Psoas muscle (tissue), 7 donors: ENCODE measurements at regions not wholly inside any gene's neighbourhood (a gene's known extent, or its start where the extent isn't known, plus 50 kb on each side); places are given as distances from the start of the nearest gene placed in this dataset.

Experiments
- ATAC-seq, 4 donors: fragments of 200-7000 bp; cut with Tn5 transposase; one replicate each; pipeline ENCODE4 v1.9.1; 2020; ENCODE audit warnings: moderate library complexity in 3 of 4, mild to moderate bottlenecking in 2 of 4
- DNase-seq, 2 donors: peaks; one replicate each; pipeline ENCODE4 v3.0.0-alpha.2; 2020
- H3K27ac ChIP-seq: fragments of 200-600 bp; one replicate; pipeline ENCODE4 v1.8.0; 2022
- H3K27me3 ChIP-seq, 3 donors: fragments of 200-600 bp in 1 of 3; one replicate each; pipeline versions ENCODE4 v1.6.1 to v1.8.0; 2013 to 2022; ENCODE audit warnings: low read length in 2 of 3, mild to moderate bottlenecking in 2 of 3, moderate library complexity in 1 of 3; ENCODE audit not compliant: insufficient read depth in 3 of 3
- H3K36me3 ChIP-seq, 2 donors: fragments of 200-600 bp in 1 of 2; one replicate each; pipeline versions ENCODE4 v1.6.1 to v1.8.0; 2013 to 2022; ENCODE audit warnings: low read depth in 1 of 2, mild to moderate bottlenecking in 1 of 2, moderate library complexity in 1 of 2; ENCODE audit not compliant: insufficient read depth in 1 of 2
- H3K4me1 ChIP-seq: fragments of 200-600 bp; one replicate; pipeline ENCODE4 v1.8.0; 2022
- H3K4me3 ChIP-seq: fragments of 200-600 bp; one replicate; pipeline ENCODE4 v1.8.0; 2022; ENCODE audit warnings: mild to moderate bottlenecking
- H3K9me3 ChIP-seq: fragments of 200-600 bp; one replicate; pipeline ENCODE4 v1.8.0; 2022
- WGBS, 3 donors: extraction: QIAGEN DNeasy Blood & Tissue Kit; methylation state at CpG; one replicate each; pipeline versions ENCODE4 v1.1.6 to v1.1.7; 2013; 5-methylcytosine and 5-hydroxymethylcytosine counted together
- intact Hi-C, 2 donors: fragments of 100-400 bp; cut with DNase I; formaldehyde crosslinking; loops; one replicate each; pipeline versions ENCODE4 v1.11.0 to v1.14.2; 2022
- TF ChIP-seq, protein P1 (sequence below): fragments of 200-600 bp; IDR thresholded peaks from one replicate; pipeline ENCODE4 v1.8.0; 2022; ENCODE audit warnings: antibody characterized with exemption
- donor health status: healthy with polysubstance abuse.
- donor health status: DM: no; HTN: no; CAD: no; lungs with moderate emphysema.
- donor health status: Bipolar disorder and iron deficiency.
- donor health status: healthy.
- donor health status: DM: yes; HTN: yes; CAD: no.
- donor health status: DM: no; HTN: no; CAD: no.
- donor health status: DM: yes; HTN: yes; CAD: no.

DNA sequence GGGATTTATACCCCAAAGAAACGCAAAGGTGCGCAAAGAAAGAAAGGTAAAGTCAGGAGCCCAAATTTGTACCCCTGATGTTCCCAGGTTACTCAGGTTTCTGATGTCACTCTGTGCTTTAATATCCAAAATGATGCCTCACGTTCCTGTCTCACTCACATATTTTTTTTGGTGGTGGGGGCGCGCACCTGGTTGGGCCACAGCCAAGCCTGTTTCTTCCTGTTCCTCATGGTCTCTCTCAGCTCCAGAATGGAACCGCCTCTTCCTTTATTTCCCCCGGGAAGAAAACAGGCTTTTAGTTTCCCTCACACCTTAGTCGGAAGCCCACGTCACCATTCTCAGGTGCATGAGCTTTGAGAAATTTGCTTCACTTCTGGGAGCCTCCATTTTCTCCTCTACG, 118.3 kb upstream of the BOD1 start:
- intact Hi-C loops, result no loop called here
- Histone ChIP-seq H3K27me3 (no peaks in the 10 kb centered on the region), H3K36me3 (no peaks in the 10 kb centered on the region), H3K27ac (no peak overlapping the region), H3K9me3 (no peaks in the 10 kb centered on the region), H3K4me1 (no peaks in the 10 kb centered on the region), H3K4me3 (no peak overlapping the region)
- WGBS, 3 donors, result 73 to 79% (median 78%) methylated on average over 10 of the region's 10 CpGs
- TF ChIP-seq, protein P1, sequence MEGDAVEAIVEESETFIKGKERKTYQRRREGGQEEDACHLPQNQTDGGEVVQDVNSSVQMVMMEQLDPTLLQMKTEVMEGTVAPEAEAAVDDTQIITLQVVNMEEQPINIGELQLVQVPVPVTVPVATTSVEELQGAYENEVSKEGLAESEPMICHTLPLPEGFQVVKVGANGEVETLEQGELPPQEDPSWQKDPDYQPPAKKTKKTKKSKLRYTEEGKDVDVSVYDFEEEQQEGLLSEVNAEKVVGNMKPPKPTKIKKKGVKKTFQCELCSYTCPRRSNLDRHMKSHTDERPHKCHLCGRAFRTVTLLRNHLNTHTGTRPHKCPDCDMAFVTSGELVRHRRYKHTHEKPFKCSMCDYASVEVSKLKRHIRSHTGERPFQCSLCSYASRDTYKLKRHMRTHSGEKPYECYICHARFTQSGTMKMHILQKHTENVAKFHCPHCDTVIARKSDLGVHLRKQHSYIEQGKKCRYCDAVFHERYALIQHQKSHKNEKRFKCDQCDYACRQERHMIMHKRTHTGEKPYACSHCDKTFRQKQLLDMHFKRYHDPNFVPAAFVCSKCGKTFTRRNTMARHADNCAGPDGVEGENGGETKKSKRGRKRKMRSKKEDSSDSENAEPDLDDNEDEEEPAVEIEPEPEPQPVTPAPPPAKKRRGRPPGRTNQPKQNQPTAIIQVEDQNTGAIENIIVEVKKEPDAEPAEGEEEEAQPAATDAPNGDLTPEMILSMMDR, result no peak
- ATAC-seq (no peak), DNase-seq (no peak)

DNA sequence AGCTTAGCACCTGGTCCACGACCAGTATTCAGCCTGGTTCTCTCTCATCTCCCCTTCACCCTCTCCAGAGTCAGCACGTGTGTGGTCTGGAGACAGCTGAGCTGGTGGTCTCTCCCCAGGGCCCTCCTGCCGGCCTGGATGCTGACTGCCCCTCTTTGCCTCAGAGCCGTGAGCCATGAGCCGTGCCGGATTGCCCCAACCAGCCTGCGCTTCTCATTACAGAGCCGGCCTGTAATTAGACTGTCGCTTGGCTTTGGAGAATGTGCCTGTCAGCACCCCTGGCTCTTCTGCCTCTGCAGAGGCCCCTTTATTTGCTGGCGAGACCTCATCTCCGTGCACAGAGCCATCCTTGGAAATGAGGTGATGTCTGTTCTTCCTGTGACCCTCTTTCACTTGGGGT, 118.7 kb upstream of the BOD1 start:
- intact Hi-C loops, result no loop called here
- no peak overlapping the region for H3K27ac ChIP-seq
- no peaks in the 10 kb centered on the region for H3K27me3 ChIP-seq
- ATAC-seq (peak in 1 of 4 donors; percentile 50), DNase-seq (no peak)
- no peaks in the 10 kb centered on the region for H3K36me3 ChIP-seq
- no peaks in the 10 kb centered on the region for H3K9me3 ChIP-seq
- H3K4me1 ChIP-seq, result no peaks in the 10 kb centered on the region
- 64 to 77% (median 65%) methylated on average over 11 of the region's 11 CpGs for WGBS, 3 donors
- no peak overlapping the region for H3K4me3 ChIP-seq
- TF ChIP-seq, protein P1, result no peak

DNA sequence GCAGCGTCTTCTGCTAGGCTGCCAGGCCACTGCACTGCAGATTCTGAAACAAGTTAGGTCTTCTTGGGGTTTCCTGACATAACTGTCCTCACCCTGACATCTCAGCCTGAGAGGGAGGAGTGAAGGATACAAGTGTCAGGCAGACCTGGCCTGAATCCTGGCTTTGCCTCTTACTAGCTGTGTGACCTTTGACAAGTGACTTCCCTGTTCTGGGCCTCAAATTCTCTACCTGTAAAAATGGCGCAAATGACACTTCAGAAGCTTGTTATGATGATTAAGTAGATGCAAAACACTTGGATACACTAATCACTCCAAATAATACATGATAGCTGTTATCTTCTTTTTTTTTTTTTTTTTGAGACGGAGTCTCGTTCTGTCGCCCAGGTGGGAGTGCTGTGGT, 119.2 kb upstream of the BOD1 start:
- 94 to 99% (median 94%) methylated on average over 5 of the region's 5 CpGs for WGBS, 3 donors
- intact Hi-C loops, result no loop called here
- no peak overlapping the region for H3K4me3 ChIP-seq
- no peaks in the 10 kb centered on the region for H3K27me3 ChIP-seq
- H3K36me3 ChIP-seq, result no peaks in the 10 kb centered on the region
- ATAC-seq, result no peak
- no peak overlapping the region for H3K27ac ChIP-seq
- no peaks in the 10 kb centered on the region for H3K4me1 ChIP-seq
- no peak for DNase-seq
- H3K9me3 ChIP-seq, result no peaks in the 10 kb centered on the region
- TF ChIP-seq, protein P1, result no peak

DNA sequence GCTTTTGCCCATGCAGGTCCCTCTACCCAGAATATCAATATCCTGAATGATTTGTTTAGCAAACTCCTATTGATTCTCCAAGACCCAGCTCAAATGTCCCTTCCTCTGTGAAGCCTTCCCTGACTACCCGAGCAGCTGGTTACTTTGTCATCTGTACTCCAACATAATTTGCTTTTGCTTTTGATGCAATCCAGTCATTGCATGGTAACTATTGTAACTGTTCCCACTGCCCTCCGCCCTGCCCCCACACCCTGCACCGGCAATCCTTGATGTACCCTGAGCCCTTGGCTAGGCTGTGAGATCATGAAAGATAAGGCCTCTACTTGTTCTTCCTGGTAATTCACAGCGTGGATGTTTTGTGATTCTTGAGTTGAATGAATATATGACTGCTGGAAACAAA, 119.9 kb upstream of the BOD1 start:
- ATAC-seq, result no peak
- intact Hi-C loops, result no loop called here

DNA sequence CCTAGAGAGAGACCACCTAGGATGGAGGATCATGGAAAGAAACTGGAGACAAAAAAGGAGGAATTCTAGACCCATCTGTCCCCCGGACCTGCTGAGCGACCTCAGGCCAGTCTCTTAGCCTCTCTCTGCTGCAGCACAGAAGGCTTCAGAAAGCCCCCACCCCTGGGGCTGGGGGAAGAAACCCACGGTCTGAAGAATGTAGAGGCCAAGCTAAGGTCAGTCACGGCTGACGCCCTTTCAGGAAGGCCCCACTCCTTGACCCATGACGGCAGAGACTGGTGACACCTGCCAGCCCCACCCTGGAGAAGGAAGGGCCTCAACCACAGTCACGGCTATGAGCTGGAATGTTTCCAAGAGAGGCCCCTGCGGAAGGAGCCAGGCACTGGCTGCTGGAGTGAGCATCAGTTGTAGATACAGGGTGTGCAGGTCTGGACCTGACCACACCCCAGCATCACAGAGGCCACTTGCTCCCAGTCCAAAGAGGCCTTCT, 120.5 kb upstream of the BOD1 start:
- H3K4me1 ChIP-seq, result no peaks in the 10 kb centered on the region
- TF ChIP-seq, protein P1, result no peak
- H3K4me3 ChIP-seq, result no peak overlapping the region
- intact Hi-C loops, result no loop called here
- no peaks in the 10 kb centered on the region for H3K36me3 ChIP-seq
- no peaks in the 10 kb centered on the region for H3K9me3 ChIP-seq
- ATAC-seq, result no peak
- H3K27me3 ChIP-seq, result no peaks in the 10 kb centered on the region
- H3K27ac ChIP-seq, result no peak overlapping the region
- 58 to 67% (median 62%) methylated on average over 8 of the region's 8 CpGs for WGBS, 3 donors
- DNase-seq, result no peak

More for the DNA sequence above, 119.9 kb upstream of the BOD1 start:
- TF ChIP-seq, protein P1, result no peak
- DNase-seq, result no peak
- H3K27me3 ChIP-seq, result no peaks in the 10 kb centered on the region
- 54 to 77% (median 74%) methylated on average over 4 of the region's 4 CpGs for WGBS, 3 donors
- no peak overlapping the region for H3K27ac ChIP-seq
- no peaks in the 10 kb centered on the region for H3K9me3 ChIP-seq
- no peak overlapping the region for H3K4me3 ChIP-seq
- no peaks in the 10 kb centered on the region for H3K36me3 ChIP-seq
- no peaks in the 10 kb centered on the region for H3K4me1 ChIP-seq
